ENCODE measurements at regions not wholly inside any gene's neighbourhood (a gene's known extent, or its start where the extent isn't known, plus 50 kb on each side); places are given as distances from the start of the nearest gene placed in this dataset.

DNA sequence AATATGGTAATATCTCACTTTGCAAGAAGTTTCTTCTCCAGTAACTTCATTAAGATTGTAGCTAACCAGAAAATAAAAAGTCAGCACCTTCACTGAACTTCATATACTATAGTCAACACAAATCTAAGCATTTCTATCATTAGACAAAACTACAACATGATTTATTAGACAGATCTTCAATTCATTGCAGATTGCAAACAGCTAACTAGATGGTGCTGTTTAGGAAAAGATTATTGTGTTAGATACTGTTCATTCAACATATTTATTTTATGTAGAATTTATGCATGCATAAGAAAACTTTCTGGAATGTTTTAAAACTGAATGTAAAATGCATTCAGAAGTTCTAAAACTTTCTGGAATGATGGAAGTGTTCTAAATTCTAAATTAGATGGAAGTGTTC is 442.1 kb downstream of the HTR1B start:
- TF ChIP-seq, protein P1, sequence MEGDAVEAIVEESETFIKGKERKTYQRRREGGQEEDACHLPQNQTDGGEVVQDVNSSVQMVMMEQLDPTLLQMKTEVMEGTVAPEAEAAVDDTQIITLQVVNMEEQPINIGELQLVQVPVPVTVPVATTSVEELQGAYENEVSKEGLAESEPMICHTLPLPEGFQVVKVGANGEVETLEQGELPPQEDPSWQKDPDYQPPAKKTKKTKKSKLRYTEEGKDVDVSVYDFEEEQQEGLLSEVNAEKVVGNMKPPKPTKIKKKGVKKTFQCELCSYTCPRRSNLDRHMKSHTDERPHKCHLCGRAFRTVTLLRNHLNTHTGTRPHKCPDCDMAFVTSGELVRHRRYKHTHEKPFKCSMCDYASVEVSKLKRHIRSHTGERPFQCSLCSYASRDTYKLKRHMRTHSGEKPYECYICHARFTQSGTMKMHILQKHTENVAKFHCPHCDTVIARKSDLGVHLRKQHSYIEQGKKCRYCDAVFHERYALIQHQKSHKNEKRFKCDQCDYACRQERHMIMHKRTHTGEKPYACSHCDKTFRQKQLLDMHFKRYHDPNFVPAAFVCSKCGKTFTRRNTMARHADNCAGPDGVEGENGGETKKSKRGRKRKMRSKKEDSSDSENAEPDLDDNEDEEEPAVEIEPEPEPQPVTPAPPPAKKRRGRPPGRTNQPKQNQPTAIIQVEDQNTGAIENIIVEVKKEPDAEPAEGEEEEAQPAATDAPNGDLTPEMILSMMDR (IDR thresholded peaks at IDR 0.05; ENCODE audit: insufficient read depth, low read length): no peak
- TF ChIP-seq POLR2AphosphoS5 (IDR thresholded peaks at IDR 0.05; ENCODE audit: low read depth): no peak
- no peak for TF ChIP-seq SPI1 (IDR thresholded peaks at IDR 0.05; ENCODE audit: borderline replicate concordance, low read depth)

Data from HL-60 (cell line).